ENCODE measurements at regions not wholly inside any gene's neighbourhood (a gene's known extent, or its start where the extent isn't known, plus 50 kb on each side); places are given as distances from the start of the nearest gene placed in this dataset.

DNA sequence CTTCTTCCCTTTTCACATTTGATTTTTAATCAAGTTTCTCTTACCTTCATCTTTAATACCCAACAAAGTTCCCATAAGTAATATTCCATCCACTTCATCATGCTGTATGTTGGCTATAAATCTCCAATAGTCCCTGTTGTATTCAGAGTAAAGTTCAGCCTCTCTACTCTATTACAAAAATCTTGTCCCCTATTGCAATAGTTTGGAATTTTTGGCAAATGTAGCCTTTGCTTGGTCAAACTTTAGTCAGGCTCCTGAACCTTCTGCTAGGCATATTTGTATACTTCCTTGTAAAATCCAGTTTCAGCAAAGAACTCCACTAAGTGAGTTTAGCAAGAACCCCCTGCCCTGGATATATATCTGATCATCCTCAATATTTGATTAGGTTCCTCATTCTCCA is 54.0 kb upstream of the PACRGL start:
- H3K36me3 ChIP-seq: no peaks in the 10 kb centered on the region
- H3K4me1 ChIP-seq: no peaks in the 10 kb centered on the region
- H3K4me3 ChIP-seq (ENCODE audit: low read depth, low read length): no peak overlapping the region
- H3K27me3 ChIP-seq: no peaks in the 10 kb centered on the region; the same call in 1 of the 2 replicates
- no peak for DNase-seq
- no peaks in the 10 kb centered on the region for H3K9me3 ChIP-seq
- TF ChIP-seq, protein P1, sequence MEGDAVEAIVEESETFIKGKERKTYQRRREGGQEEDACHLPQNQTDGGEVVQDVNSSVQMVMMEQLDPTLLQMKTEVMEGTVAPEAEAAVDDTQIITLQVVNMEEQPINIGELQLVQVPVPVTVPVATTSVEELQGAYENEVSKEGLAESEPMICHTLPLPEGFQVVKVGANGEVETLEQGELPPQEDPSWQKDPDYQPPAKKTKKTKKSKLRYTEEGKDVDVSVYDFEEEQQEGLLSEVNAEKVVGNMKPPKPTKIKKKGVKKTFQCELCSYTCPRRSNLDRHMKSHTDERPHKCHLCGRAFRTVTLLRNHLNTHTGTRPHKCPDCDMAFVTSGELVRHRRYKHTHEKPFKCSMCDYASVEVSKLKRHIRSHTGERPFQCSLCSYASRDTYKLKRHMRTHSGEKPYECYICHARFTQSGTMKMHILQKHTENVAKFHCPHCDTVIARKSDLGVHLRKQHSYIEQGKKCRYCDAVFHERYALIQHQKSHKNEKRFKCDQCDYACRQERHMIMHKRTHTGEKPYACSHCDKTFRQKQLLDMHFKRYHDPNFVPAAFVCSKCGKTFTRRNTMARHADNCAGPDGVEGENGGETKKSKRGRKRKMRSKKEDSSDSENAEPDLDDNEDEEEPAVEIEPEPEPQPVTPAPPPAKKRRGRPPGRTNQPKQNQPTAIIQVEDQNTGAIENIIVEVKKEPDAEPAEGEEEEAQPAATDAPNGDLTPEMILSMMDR (IDR thresholded peaks at IDR 0.05; ENCODE audit: low read depth, low read length): no peak
